Panc1 (cell line): ENCODE measurements at regions not wholly inside any gene's neighbourhood (a gene's known extent, or its start where the extent isn't known, plus 50 kb on each side); places are given as distances from the start of the nearest gene placed in this dataset.

ENCODE experiments used
- POLR2AphosphoS5 ChIP-seq: IDR thresholded peaks from 2 replicates; pipeline ENCODE4 v1.6.1; 2012; ENCODE audit warnings: mild to moderate bottlenecking, low read depth, low read length, moderate library complexity
- TF ChIP-seq, protein P1 (sequence below): fragments of 450-650 bp; IDR thresholded peaks from 2 replicates; pipeline ENCODE4 v1.5.1; 2017; ENCODE audit warnings: mild to moderate bottlenecking
- TF ChIP-seq, protein P2 (sequence below), 2 experiments: IDR thresholded peaks; 2 replicates each; pipeline ENCODE4 v1.6.1; 2011 to 2012; ENCODE audit warnings: low read depth in 2 of 2, control low read depth in 1 of 2, low read length in 1 of 2, mild to moderate bottlenecking in 1 of 2, moderate library complexity in 1 of 2; ENCODE audit not compliant: insufficient read depth in 1 of 2

DNA sequence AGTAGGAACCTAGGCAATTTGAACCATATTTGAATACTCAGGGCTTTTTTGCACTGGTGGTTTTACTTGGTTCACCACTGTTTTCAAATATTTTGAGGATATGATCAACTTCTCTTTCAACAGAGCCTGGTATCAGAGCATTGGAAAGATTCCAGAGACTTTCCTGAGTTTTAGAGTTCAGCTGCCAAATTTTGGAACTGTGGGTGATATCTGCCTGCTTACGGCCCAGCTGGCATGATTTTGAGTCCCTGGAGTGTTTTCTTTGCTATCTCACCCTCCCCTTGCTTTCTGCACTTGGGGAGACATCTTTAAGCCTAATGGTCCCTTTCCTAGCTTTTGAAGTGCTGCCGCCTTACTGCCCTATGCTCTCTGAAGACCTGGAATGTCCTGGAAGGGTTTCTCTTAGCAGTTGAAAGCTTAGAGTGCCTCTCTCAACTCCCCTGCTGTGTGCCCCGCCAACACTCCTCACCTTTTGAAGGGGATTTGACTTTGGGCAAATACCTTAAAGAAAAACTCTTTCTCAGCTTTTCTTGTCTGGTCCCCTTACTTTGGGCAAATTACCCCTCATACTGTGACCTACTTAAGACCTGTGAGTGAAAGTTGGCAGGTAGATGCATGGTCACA is 539.1 kb downstream of the MFSD1 start:
- TF ChIP-seq, protein P1, sequence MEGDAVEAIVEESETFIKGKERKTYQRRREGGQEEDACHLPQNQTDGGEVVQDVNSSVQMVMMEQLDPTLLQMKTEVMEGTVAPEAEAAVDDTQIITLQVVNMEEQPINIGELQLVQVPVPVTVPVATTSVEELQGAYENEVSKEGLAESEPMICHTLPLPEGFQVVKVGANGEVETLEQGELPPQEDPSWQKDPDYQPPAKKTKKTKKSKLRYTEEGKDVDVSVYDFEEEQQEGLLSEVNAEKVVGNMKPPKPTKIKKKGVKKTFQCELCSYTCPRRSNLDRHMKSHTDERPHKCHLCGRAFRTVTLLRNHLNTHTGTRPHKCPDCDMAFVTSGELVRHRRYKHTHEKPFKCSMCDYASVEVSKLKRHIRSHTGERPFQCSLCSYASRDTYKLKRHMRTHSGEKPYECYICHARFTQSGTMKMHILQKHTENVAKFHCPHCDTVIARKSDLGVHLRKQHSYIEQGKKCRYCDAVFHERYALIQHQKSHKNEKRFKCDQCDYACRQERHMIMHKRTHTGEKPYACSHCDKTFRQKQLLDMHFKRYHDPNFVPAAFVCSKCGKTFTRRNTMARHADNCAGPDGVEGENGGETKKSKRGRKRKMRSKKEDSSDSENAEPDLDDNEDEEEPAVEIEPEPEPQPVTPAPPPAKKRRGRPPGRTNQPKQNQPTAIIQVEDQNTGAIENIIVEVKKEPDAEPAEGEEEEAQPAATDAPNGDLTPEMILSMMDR: no peak
- TF ChIP-seq, protein P2, sequence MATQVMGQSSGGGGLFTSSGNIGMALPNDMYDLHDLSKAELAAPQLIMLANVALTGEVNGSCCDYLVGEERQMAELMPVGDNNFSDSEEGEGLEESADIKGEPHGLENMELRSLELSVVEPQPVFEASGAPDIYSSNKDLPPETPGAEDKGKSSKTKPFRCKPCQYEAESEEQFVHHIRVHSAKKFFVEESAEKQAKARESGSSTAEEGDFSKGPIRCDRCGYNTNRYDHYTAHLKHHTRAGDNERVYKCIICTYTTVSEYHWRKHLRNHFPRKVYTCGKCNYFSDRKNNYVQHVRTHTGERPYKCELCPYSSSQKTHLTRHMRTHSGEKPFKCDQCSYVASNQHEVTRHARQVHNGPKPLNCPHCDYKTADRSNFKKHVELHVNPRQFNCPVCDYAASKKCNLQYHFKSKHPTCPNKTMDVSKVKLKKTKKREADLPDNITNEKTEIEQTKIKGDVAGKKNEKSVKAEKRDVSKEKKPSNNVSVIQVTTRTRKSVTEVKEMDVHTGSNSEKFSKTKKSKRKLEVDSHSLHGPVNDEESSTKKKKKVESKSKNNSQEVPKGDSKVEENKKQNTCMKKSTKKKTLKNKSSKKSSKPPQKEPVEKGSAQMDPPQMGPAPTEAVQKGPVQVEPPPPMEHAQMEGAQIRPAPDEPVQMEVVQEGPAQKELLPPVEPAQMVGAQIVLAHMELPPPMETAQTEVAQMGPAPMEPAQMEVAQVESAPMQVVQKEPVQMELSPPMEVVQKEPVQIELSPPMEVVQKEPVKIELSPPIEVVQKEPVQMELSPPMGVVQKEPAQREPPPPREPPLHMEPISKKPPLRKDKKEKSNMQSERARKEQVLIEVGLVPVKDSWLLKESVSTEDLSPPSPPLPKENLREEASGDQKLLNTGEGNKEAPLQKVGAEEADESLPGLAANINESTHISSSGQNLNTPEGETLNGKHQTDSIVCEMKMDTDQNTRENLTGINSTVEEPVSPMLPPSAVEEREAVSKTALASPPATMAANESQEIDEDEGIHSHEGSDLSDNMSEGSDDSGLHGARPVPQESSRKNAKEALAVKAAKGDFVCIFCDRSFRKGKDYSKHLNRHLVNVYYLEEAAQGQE (IDR thresholded peaks at IDR 0.05; ENCODE audit: insufficient read depth in 1 of 2, low read depth in 2 of 2, low read length in 1 of 2): no peak
- TF ChIP-seq POLR2AphosphoS5: no peak
